KMS-11 (cell line): ENCODE measurements at regions not wholly inside any gene's neighbourhood (a gene's known extent, or its start where the extent isn't known, plus 50 kb on each side); places are given as distances from the start of the nearest gene placed in this dataset.

Source experiments
- H2AFZ ChIP-seq: fragments of 200-600 bp; sonication (generic); 2 replicates; pipeline ENCODE4 v1.6.1; 2016; ENCODE audit warnings: antibody characterized with exemption, mixed run types, low read depth
- H3K27ac ChIP-seq: fragments of 200-600 bp; sonication (generic); 2 replicates; pipeline ENCODE4 v1.6.1; 2016; ENCODE audit warnings: mild to moderate bottlenecking, mixed run types
- H3K27me3 ChIP-seq: fragments of 200-600 bp; sonication (generic); 2 replicates; pipeline ENCODE4 v1.6.1; 2017; ENCODE audit warnings: mild to moderate bottlenecking, low read depth, mixed run types, moderate library complexity; ENCODE audit not compliant: insufficient read depth
- H3K36me3 ChIP-seq: fragments of 200-600 bp; sonication (generic); 2 replicates; pipeline ENCODE4 v1.6.1; 2017; ENCODE audit warnings: mild to moderate bottlenecking, mixed run types; ENCODE audit not compliant: insufficient read depth
- H3K4me1 ChIP-seq: fragments of 200-600 bp; sonication (generic); 2 replicates; pipeline ENCODE4 v1.6.1; 2016; ENCODE audit warnings: mild to moderate bottlenecking, low read depth, mixed run types; ENCODE audit not compliant: poor library complexity, severe bottlenecking
- H3K4me2 ChIP-seq: fragments of 200-600 bp; sonication (generic); 2 replicates; pipeline ENCODE4 v1.7.0; 2016; ENCODE audit warnings: mild to moderate bottlenecking, mixed run types
- H3K4me3 ChIP-seq: fragments of 200-600 bp; sonication (generic); IDR thresholded peaks from 2 replicates; pipeline ENCODE4 v1.6.1; 2017; ENCODE audit warnings: low read depth, low read length, mixed read lengths; ENCODE audit not compliant: insufficient read depth
- H3K79me2 ChIP-seq: fragments of 200-600 bp; sonication (generic); 2 replicates; pipeline ENCODE4 v1.6.1; 2016; ENCODE audit warnings: low read depth, mixed run types; ENCODE audit not compliant: insufficient read depth
- H3K9ac ChIP-seq: fragments of 200-600 bp; sonication (generic); 2 replicates; pipeline ENCODE4 v1.6.1; 2016; ENCODE audit warnings: mild to moderate bottlenecking, mixed run types
- H4K20me1 ChIP-seq: fragments of 200-600 bp; sonication (generic); 2 replicates; pipeline ENCODE4 v1.6.1; 2016; ENCODE audit warnings: mild to moderate bottlenecking, mixed run types; ENCODE audit not compliant: insufficient read depth
- TF ChIP-seq, protein P1 (sequence below): fragments of 200-600 bp; sonication (generic); conservative IDR thresholded peaks from 2 replicates; pipeline ENCODE4 v1.6.1; 2017; ENCODE audit warnings: low read depth, mild to moderate bottlenecking, antibody characterized with exemption, low read length, moderate library complexity, mixed read lengths

GRCh38 chr9:117535434-117535833, 120.6 kb upstream of the ASTN2 start:
- Histone ChIP-seq H3K4me1 (no peaks in the 10 kb centered on the region), H3K4me3 (no peak overlapping the region), H2AFZ (no peak overlapping the region), H3K79me2 (no peaks in the 10 kb centered on the region), H3K9ac (no peak overlapping the region), H3K27ac (no peak overlapping the region), H3K4me2 (no peak overlapping the region), H3K36me3 (no peaks in the 10 kb centered on the region), H3K27me3 (no peaks in the 10 kb centered on the region), H4K20me1 (no peaks in the 10 kb centered on the region)
- TF ChIP-seq, protein P1, sequence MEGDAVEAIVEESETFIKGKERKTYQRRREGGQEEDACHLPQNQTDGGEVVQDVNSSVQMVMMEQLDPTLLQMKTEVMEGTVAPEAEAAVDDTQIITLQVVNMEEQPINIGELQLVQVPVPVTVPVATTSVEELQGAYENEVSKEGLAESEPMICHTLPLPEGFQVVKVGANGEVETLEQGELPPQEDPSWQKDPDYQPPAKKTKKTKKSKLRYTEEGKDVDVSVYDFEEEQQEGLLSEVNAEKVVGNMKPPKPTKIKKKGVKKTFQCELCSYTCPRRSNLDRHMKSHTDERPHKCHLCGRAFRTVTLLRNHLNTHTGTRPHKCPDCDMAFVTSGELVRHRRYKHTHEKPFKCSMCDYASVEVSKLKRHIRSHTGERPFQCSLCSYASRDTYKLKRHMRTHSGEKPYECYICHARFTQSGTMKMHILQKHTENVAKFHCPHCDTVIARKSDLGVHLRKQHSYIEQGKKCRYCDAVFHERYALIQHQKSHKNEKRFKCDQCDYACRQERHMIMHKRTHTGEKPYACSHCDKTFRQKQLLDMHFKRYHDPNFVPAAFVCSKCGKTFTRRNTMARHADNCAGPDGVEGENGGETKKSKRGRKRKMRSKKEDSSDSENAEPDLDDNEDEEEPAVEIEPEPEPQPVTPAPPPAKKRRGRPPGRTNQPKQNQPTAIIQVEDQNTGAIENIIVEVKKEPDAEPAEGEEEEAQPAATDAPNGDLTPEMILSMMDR = no peak

- no peaks in the 10 kb centered on the region for H3K4me1 ChIP-seq
- no peak overlapping the region for H2AFZ ChIP-seq
- no peaks in the 10 kb centered on the region for H3K36me3 ChIP-seq
- H3K4me3 ChIP-seq = no peak overlapping the region
- H4K20me1 ChIP-seq = no peaks in the 10 kb centered on the region
- no peak overlapping the region for H3K4me2 ChIP-seq
- H3K9ac ChIP-seq = no peak overlapping the region
- no peak overlapping the region for H3K27ac ChIP-seq
- H3K27me3 ChIP-seq = no peaks in the 10 kb centered on the region
- TF ChIP-seq, protein P1 = no peak
- H3K79me2 ChIP-seq = no peaks in the 10 kb centered on the region
Observed at GRCh38 chr9:117528225-117528624, 113.4 kb upstream of the ASTN2 start.

GRCh38 chr9:117526674-117527073, 111.8 kb upstream of the ASTN2 start:
- H2AFZ ChIP-seq = no peak overlapping the region
- no peaks in the 10 kb centered on the region for H4K20me1 ChIP-seq
- no peak overlapping the region for H3K27ac ChIP-seq
- no peaks in the 10 kb centered on the region for H3K79me2 ChIP-seq
- no peaks in the 10 kb centered on the region for H3K4me1 ChIP-seq
- no peaks in the 10 kb centered on the region for H3K27me3 ChIP-seq
- H3K9ac ChIP-seq = no peak overlapping the region
- no peak overlapping the region for H3K4me3 ChIP-seq
- no peak overlapping the region for H3K4me2 ChIP-seq
- no peaks in the 10 kb centered on the region for H3K36me3 ChIP-seq
- TF ChIP-seq, protein P1 = no peak

DNA sequence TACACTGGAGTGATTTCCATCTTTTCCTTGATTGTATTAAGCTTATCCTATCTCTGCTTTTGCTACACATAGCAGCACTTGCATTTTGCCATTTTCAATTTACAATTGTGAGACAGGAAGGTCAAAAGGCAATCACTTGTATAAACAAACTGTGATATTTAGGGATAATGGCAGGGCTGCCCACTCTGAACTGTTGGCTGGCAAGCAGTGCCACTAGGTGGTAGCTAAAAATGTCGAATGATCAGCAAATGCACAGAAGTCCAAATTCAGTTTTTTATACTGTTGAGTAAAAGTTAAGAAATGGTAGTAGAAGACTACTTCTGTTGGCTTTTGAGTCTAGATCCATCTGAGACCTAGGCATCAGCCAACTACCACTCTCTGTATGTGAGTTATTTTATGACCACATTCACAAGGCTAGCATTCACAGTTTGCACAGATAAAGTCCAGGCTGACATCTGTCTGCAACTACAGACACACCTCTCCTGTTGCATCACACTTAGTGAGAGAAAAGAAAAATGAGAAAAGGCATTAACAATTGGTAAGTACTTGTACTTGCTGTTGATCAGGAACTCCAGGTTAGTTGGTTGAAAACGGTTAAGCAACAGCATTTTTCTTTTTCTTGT, 108.8 kb upstream of the ASTN2 start:
- Histone ChIP-seq H4K20me1 (no peaks in the 10 kb centered on the region), H3K27ac (no peak overlapping the region), H3K9ac (no peak overlapping the region), H3K36me3 (no peaks in the 10 kb centered on the region), H3K4me3 (no peak overlapping the region), H3K79me2 (no peaks in the 10 kb centered on the region), H3K4me1 (no peaks in the 10 kb centered on the region), H2AFZ (no peak overlapping the region), H3K4me2 (no peak overlapping the region), H3K27me3 (no peaks in the 10 kb centered on the region)
- TF ChIP-seq, protein P1 = no peak
